T-helper 1 cell treated with Interleukin-12 subunit alpha and Interleukin-12 subunit beta and Interleukin-4 antibody, amounts not matched to agents 30 ng/mL and 1 ng/mL, for 36 hours (primary cell): ENCODE measurements at regions not wholly inside any gene's neighbourhood (a gene's known extent, or its start where the extent isn't known, plus 50 kb on each side); places are given as distances from the start of the nearest gene placed in this dataset.

Experiments used
- intact Hi-C: fragments of 100-400 bp; cut with micrococcal nuclease; formaldehyde crosslinking; loops from one replicate; pipeline ENCODE4 v1.15.1; 2024

- intact Hi-C loops: no loop called here
These were observed 630.8 kb upstream of the KIF2B start for GRCh38 chr17:53191878-53192277.

DNA sequence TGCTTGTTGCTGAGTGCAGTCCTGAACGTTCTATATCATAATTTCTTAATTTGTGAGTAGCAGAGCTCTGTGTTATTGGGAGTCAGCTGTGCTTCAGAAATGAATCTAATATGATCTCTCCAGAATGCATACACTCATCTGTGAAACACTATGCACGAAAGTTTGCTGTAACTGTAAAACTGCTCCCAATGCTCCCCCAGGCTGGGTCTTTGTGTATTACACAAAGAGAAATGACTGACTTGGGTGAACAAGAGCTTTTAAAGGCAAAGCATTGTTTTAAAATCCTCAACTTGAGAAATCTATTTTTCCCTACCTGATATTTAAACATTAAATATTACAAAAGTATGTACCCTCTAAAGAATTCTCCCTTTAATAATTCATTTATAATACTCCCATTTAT lies 636.7 kb upstream of the KIF2B start:
- intact Hi-C loops: no loop called here

DNA sequence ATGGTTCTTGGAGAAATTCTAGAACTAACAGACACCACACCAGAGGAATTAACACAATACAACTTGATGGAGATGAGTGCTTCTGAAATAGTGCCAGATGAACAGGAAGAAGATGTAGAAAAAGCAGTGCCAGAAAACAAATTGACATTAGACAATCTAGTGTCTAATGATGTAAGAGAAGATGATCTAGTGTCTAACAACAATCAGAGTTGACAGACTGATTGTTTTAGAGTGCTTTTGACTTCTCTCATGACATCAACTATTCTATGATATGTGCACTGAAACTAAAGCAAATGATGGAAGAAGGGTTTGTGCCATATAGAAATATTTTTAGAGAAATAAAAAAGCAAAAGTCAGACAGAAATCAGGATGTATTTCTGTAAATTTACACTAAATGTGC lies 646.1 kb upstream of the KIF2B start:
- intact Hi-C loops: no loop called here

DNA sequence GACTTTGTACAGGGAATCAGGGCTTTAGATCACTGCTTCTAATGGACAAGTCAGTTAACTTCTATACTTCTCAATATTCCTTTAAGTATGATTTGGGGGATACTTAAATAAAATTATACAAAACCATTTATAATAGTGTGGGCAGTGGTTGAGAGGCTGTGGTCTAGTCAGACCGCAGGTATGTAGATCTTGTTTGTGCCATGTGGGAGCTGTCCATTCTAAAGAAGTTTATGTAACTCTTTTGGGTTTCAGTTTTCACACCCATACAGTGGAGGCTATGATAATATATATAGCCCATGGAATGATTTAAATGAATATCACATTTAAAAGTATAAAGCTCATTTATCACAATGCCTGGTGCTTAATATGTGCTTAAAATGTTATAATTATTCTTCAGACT lies 654.3 kb upstream of the KIF2B start:
- intact Hi-C loops: no loop called here

- intact Hi-C loops: no loop called here
These were observed 656.0 kb upstream of the KIF2B start for GRCh38 chr17:53166731-53167130.

GRCh38 chr17:53150101-53150698 lies 672.5 kb upstream of the KIF2B start:
- intact Hi-C loops: no loop called here

DNA sequence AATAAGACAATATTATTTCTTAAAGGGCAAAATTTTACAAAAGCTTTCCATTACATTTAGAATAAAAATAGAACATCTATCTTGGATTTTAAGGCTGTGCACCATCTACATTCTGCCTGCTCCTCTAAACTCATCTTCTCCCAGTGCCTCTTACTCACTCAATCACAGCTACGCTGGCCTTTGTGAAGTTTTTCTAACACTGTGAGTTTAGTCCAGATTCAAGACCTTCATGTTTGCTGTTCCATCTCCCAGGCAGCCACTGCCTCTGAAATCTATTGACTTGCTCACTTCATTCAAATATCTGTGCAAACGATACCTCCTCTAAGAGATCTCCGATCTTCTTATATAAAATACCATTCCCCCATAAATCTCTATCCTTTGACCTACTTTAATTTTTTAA lies 673.4 kb upstream of the KIF2B start:
- intact Hi-C loops: no loop called here

DNA sequence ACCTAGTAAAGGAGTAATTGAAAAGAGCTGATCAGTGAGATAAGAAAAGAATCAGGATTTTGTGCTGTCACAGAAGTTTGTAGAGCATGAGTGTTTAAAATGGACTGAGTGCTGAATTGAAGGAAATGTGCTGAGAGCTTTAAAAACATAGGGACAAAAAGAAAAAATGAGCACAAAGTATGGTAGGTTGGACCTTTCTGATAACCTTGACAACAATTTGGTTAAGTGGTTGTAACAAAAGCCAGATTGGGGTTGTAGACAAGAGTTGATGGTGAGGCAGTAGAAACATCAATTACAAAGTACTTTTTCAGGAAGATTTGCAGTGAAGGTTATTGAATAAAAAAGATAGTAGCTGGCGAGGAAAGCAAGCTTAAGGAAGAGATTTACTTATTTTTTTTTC lies 674.7 kb upstream of the KIF2B start:
- intact Hi-C loops: no loop called here

DNA sequence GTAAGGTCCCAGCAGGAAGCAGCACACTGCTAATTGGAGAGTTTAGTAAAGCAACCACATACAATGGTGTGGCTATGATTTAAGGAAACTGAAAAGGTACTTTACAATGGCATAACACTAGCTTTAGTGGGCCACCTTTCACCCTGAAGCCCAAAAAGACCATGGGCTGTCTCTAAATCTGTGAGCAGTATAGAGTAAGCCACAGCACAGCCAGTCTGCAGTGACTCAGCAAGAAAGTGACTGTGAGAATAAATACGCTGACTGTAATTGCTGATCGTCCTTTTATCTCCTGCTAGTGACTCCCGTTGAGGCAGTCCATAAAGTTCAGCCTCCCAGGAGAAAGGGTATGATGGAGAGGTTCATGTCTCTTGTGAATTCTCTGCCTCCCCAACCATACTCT lies 679.8 kb upstream of the KIF2B start:
- intact Hi-C loops: no loop called here

DNA sequence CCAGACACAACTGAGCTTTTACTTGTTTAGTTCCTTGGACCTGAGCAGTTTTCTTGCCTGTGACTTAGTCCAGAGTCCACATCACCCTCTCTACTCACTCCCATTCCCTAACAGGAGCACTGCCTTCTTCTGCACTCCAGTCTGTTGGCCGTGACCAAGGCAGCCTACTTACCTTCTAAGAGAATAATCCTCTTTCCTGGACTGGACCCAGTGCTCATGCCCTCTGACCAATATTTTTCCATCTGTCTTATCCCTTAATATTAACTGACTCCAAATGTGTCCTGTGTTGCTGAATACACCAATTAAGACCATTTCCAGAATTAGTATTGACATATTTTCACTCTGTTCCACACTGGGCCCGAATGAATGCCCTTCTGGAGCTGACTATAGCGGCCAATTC lies 681.0 kb upstream of the KIF2B start:
- intact Hi-C loops: no loop called here

GRCh38 chr17:53141280-53141679 lies 681.4 kb upstream of the KIF2B start:
- intact Hi-C loops: no loop called here

DNA sequence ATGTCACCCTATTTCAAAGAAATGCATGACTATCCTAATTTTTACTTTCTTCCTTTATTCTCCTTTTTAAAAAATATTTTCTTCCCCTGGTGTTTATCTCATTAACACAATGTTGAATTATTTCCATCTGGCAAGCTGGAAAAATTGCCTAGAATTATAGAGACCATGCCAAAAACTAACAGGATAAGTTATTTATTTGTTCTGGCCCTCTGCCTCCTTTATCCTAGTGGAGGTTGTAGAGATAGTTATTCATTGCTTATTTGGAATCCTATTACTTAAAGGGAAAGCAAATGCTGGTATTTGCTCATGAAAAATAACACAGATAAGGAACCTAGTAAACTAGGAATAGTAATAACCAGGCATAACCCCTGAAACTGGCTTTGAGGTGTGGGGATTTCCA lies 684.9 kb upstream of the KIF2B start:
- intact Hi-C loops: no loop called here

DNA sequence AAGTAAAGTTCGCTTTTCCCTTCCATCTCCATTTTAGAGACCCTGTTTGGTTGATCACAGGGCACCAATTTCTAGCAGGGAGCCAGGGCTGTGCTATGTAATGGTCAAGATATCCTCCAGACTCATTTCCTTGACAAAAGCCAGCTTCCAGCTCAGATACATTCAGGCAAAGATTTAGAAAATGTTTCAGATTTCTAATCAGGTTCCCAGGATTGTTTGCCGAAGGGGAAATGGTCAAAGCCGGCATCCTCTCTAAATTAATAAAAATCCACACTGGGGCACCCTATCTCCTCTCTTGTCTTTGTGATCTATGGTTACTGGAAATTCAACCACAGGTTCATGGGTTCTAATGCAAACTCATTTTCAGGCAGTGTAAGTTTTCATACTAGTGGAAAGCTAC lies 686.8 kb upstream of the KIF2B start:
- intact Hi-C loops: no loop called here

DNA sequence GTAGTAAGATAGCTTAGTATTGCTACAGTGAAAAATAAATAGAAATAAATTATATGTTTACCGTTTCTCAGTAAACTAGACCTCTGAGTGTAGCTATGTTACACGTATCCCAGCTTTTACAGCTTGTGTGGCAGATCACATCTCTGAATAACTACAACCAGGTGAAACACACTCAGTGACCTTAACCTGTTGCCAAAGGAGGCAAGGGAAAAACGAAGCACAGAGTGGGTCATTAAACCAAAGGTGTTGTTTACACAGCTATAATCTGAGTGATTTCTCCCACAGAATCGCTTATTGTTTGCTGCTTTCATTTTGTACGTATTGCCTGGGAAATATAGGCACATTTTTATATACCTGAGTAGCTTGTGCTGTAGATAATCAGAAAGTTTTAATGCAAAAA lies 688.2 kb upstream of the KIF2B start:
- intact Hi-C loops: no loop called here

- intact Hi-C loops: no loop called here
These were observed 688.9 kb upstream of the KIF2B start for GRCh38 chr17:53133876-53134275.

GRCh38 chr17:53129863-53130262 lies 692.9 kb upstream of the KIF2B start:
- intact Hi-C loops: no loop called here

DNA sequence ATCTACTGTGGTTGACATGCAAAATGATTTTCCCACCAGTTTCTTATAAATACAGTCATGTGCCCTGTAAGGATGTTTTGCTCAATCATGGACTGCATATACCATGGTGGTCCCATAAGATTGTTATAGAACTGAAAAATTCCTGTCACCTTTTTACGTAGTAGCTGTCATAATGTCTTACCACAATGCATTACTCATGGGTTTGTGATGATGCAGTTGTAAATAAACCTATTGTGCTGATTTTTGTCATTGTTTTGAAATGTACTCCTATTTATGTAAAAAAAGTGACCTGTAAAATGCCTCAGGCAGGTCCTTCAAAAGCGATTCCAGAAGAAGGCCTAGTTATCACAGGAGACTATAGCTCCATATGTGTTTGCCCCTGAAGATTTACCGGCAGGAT lies 695.4 kb upstream of the KIF2B start:
- intact Hi-C loops: no loop called here

DNA sequence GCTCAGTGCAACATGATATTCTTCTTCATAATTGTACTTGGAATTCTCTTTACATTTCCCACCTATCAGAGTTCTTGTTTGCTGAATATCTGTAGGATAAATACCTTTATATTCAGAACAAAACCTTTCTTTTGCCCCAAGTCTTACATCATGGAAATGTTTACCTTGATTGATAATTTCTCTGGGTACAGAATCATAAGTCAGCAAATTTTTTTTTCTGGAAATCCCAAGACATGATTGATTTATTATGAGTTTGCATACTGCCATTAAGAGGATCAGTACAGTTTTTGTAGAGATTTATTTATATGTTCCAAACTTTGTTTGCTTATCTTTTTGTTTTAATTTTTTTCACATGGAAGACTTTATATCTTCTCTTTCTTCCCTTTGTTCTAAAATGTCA lies 699.8 kb upstream of the KIF2B start:
- intact Hi-C loops: no loop called here

DNA sequence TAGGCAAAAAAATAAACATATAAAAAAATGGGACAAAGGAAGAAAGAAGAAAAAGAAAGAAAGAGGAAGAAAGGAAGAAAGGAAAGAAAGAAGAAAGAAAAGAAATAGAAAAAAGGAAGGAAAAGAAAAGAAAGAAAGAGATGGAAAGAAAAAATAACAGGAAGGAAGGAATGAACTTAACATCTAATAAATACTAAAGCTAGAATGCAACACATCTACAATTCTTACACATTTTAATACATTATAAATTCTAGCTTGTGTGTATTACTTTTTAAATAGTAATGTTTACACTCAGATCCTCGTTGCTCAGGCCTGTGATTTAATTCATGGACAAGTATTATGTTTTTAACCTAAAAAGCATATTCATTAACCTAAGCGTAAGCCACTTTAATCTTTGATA lies 703.0 kb upstream of the KIF2B start:
- intact Hi-C loops: no loop called here

- intact Hi-C loops: no loop called here
These were observed 703.8 kb upstream of the KIF2B start for GRCh38 chr17:53118948-53119347.

GRCh38 chr17:53106886-53107285 lies 715.8 kb upstream of the KIF2B start:
- intact Hi-C loops: no loop called here

DNA sequence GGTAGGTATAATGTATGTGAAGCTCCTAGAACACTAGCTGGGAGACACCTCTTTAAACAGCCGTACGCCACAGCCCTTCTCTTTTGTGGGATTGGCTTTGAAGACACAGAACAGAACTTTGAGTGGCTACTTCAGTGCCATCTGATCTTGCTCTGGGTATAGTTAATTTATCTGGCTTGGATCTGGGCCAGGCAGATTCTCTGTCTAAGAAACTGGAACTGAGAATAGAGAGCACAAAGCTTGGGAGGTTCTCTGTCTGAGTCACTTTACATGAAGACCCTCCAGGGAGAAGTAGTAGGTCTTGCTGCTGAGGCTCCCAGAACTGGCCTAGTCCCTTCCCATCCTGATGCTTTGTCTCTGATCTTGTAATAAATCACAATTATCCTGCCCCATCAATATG lies 721.0 kb upstream of the KIF2B start:
- intact Hi-C loops: no loop called here

GRCh38 chr17:53100126-53100525 lies 722.6 kb upstream of the KIF2B start:
- intact Hi-C loops: no loop called here

DNA sequence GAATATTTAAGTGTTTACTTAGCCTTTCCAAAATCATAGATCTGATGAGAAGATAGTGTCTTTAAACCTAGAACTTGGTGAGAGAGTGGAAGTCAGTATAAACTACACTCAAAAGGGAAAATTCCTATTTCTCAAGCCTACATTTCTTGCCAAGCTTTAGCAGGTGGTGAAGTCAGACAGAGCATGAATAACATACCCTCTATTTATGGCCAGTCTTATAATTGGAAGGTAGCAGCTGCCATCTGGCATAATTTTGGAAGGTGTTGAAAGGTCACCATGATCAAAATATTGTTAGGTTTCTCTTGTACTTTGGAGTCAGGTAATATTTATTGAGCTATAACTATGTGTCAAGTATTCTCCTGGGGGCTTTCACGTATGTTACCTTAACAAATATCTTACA lies 729.3 kb upstream of the KIF2B start:
- intact Hi-C loops: no loop called here
